Loucy (cell line): ENCODE measurements at regions not wholly inside any gene's neighbourhood (a gene's known extent, or its start where the extent isn't known, plus 50 kb on each side); places are given as distances from the start of the nearest gene placed in this dataset.

ENCODE experiments used
- H2AFZ ChIP-seq: fragments of 200-600 bp; sonication (generic); 2 replicates; pipeline ENCODE4 v1.6.0; 2016; ENCODE audit warnings: antibody characterized with exemption, mild to moderate bottlenecking, low read length, moderate library complexity
- H3F3A ChIP-seq: fragments of 200-600 bp; 2 replicates; pipeline ENCODE4 v1.6.0; 2016; ENCODE audit warnings: antibody characterized with exemption, low read depth, mild to moderate bottlenecking
- H3K27me3 ChIP-seq: fragments of 200-600 bp; sonication (generic); 2 replicates; pipeline ENCODE4 v1.6.1; 2014; ENCODE audit warnings: low read length, mild to moderate bottlenecking; ENCODE audit not compliant: insufficient read depth, poor library complexity, severe bottlenecking
- H3K36me3 ChIP-seq: fragments of 200-600 bp; sonication (generic); 2 replicates; pipeline ENCODE4 v1.6.1; 2016; ENCODE audit warnings: low read length; ENCODE audit not compliant: insufficient read depth
- H3K4me1 ChIP-seq: fragments of 200-600 bp; sonication (generic); 2 replicates; pipeline ENCODE4 v1.5.1; 2014; ENCODE audit warnings: low read length, mild to moderate bottlenecking; ENCODE audit not compliant: insufficient read depth, poor library complexity, severe bottlenecking
- H3K4me2 ChIP-seq: fragments of 200-600 bp; sonication (generic); 2 replicates; pipeline ENCODE4 v1.6.0; 2014; ENCODE audit warnings: antibody characterized with exemption, low read length, low read depth, mild to moderate bottlenecking; ENCODE audit not compliant: poor library complexity, severe bottlenecking
- H3K4me3 ChIP-seq: fragments of 200-600 bp; sonication (generic); 2 replicates; pipeline ENCODE4 v1.5.1; 2014; ENCODE audit warnings: low read length, mild to moderate bottlenecking, mixed read lengths; ENCODE audit not compliant: poor library complexity, severe bottlenecking
- H3K79me2 ChIP-seq: fragments of 200-600 bp; sonication (generic); 2 replicates; pipeline ENCODE4 v1.6.1; 2014; ENCODE audit warnings: low read length; ENCODE audit not compliant: insufficient read depth
- H3K9ac ChIP-seq: fragments of 200-600 bp; sonication (generic); 2 replicates; pipeline ENCODE4 v1.6.0; 2014; ENCODE audit warnings: mild to moderate bottlenecking, low read depth, low read length, moderate library complexity; ENCODE audit not compliant: poor library complexity, severe bottlenecking
- H3K9me2 ChIP-seq: fragments of 200-600 bp; sonication (generic); replicated peaks from 2 replicates; pipeline ENCODE4 v1.6.1; 2016; ENCODE audit warnings: low read depth, low read length, mixed read lengths
- H3K9me3 ChIP-seq: fragments of 200-600 bp; sonication (generic); 2 replicates; pipeline ENCODE4 v1.6.1; 2014; ENCODE audit warnings: mild to moderate bottlenecking, antibody characterized with exemption, low read length, low read depth; ENCODE audit not compliant: insufficient read depth
- H4K20me1 ChIP-seq: fragments of 200-600 bp; sonication (generic); 2 replicates; pipeline ENCODE4 v1.6.0; 2014; ENCODE audit warnings: antibody characterized with exemption, low read length, mild to moderate bottlenecking; ENCODE audit not compliant: insufficient read depth, poor library complexity, severe bottlenecking
- CTCF ChIP-seq: fragments of 200-600 bp; sonication (generic); conservative IDR thresholded peaks from 2 replicates; pipeline ENCODE4 v1.5.1; 2014; ENCODE audit warnings: mild to moderate bottlenecking, antibody characterized with exemption, low read length
- EZH2phosphoT487 ChIP-seq: fragments of 200-600 bp; IDR thresholded peaks from 2 replicates; pipeline ENCODE4 v1.6.1; 2018; ENCODE audit warnings: antibody characterized with exemption, mild to moderate bottlenecking, moderate library complexity, borderline replicate concordance

- H3F3A ChIP-seq: no peaks in the 10 kb centered on the region
- no peak overlapping the region for H3K9ac ChIP-seq
- no peak overlapping the region for H3K4me2 ChIP-seq
- no peaks in the 10 kb centered on the region for H3K4me1 ChIP-seq
- H3K4me3 ChIP-seq: no peak overlapping the region
- TF ChIP-seq EZH2phosphoT487: no peak
- no peak for TF ChIP-seq CTCF
- H4K20me1 ChIP-seq: no peaks in the 10 kb centered on the region
- no peaks in the 10 kb centered on the region for H3K9me2 ChIP-seq
- no peaks in the 10 kb centered on the region for H3K36me3 ChIP-seq
- H3K27me3 ChIP-seq: no peaks in the 10 kb centered on the region
- peaks cover 3% of the 10 kb centered on the region; the same call in 1 of the 2 replicates for H3K9me3 ChIP-seq
- no peaks in the 10 kb centered on the region for H3K79me2 ChIP-seq
- no peak overlapping the region for H2AFZ ChIP-seq
These were observed 210.6 kb upstream of the CDYL start for GRCh38 chr6:4565301-4566250.

GRCh38 chr6:4564801-4565271, 211.4 kb upstream of the CDYL start:
- Histone ChIP-seq H3K9ac (no peak overlapping the region), H4K20me1 (no peaks in the 10 kb centered on the region), H3K9me2 (no peaks in the 10 kb centered on the region), H3K79me2 (no peaks in the 10 kb centered on the region), H3F3A (no peaks in the 10 kb centered on the region), H3K36me3 (no peaks in the 10 kb centered on the region), H3K4me1 (no peaks in the 10 kb centered on the region), H3K4me3 (no peak overlapping the region), H3K27me3 (no peaks in the 10 kb centered on the region), H3K4me2 (no peak overlapping the region), H3K9me3 (peaks cover 3% of the 10 kb centered on the region; the same call in 1 of the 2 replicates), H2AFZ (no peak overlapping the region)
- no peak for TF ChIP-seq EZH2phosphoT487
- TF ChIP-seq CTCF: no peak

- H3K4me3 ChIP-seq: no peak overlapping the region
- no peaks in the 10 kb centered on the region for H3K9me2 ChIP-seq
- peaks cover under 1% of the 10 kb centered on the region; the same call in 1 of the 2 replicates for H3K9me3 ChIP-seq
- no peak overlapping the region for H3K9ac ChIP-seq
- H3K4me1 ChIP-seq: no peaks in the 10 kb centered on the region
- no peak overlapping the region for H2AFZ ChIP-seq
- H3K79me2 ChIP-seq: no peaks in the 10 kb centered on the region
- H4K20me1 ChIP-seq: no peaks in the 10 kb centered on the region
- TF ChIP-seq CTCF: no peak
- no peaks in the 10 kb centered on the region for H3K36me3 ChIP-seq
- H3K27me3 ChIP-seq: no peaks in the 10 kb centered on the region
- no peaks in the 10 kb centered on the region for H3F3A ChIP-seq
- H3K4me2 ChIP-seq: no peak overlapping the region
These were observed 212.3 kb upstream of the CDYL start for GRCh38 chr6:4563877-4564276.
